GM21367 (cell line): ENCODE measurements at regions not wholly inside any gene's neighbourhood (a gene's known extent, or its start where the extent isn't known, plus 50 kb on each side); places are given as distances from the start of the nearest gene placed in this dataset.
"Not testable (repeated sequence)": the region's sequence is repeated elsewhere in the genome, so short reads cannot be mapped to it uniquely, and the experiment has no call there.

Experiments
- ATAC-seq: cut with Tn5 transposase; IDR thresholded peaks from one replicate; pipeline ENCODE4 v1.9.1; 2021; ENCODE audit not compliant: unreplicated experiment

GRCh38 chr2:207216457-207216856 is 50.7 kb upstream of the KLF7 start:
- no peak for ATAC-seq

DNA sequence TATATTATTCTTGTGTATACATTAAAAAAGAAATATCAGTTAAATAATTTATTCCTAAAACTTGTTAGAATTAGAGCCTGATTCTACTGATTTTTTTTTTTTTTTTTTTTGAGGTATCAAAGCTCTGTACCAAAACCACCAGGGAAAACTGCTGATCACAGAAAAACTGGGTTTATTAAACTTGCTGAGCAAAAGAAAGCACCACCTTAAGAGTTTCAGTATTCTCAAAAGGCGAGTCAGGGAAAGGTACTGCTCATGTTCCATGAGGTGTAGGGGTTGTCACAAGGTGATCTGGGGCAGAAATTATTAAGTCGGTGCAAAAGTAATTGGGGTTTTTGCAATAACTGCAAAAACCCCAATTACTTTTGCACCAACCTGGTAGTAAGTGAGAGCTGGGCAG is 51.7 kb upstream of the KLF7 start:
- no peak for ATAC-seq

DNA sequence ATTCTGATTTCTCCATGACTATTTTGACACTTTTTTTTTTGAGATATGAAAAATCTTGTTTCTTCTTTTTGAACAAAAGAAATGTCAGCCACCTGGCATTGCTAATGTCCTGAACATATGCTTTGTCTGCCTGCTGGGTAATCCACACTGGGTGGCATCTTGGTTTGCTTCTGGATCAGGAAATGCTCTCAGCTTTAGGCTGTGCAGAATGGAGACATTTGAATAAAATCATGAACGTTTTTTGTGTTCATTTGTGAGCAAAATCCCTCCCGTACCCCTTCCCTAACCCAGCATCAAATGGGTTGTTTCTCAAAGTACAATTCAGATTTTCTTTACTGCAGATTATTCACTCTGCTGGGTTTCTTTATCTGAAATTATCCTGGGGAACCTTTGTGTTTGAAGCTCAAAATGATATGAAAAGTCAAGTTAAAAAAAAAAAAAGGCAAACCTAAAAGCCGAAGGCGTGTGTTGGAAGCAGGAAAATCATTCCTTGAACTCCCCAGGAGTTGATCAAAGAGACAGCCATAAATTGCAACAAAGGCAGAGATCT is 53.4 kb upstream of the KLF7 start:
- ATAC-seq, result no peak

- no peak for ATAC-seq
These were observed 54.1 kb upstream of the KLF7 start for GRCh38 chr2:207219676-207220501.

GRCh38 chr2:207221731-207222130 is 56.0 kb upstream of the KLF7 start:
- ATAC-seq, result no peak

GRCh38 chr2:207223051-207223450 is 57.3 kb upstream of the KLF7 start:
- ATAC-seq, result peak; percentile 72

GRCh38 chr2:207224381-207224780 is 58.6 kb upstream of the KLF7 start:
- no peak for ATAC-seq

GRCh38 chr2:207224791-207225482 is 59.2 kb upstream of the KLF7 start:
- no peak for ATAC-seq

DNA sequence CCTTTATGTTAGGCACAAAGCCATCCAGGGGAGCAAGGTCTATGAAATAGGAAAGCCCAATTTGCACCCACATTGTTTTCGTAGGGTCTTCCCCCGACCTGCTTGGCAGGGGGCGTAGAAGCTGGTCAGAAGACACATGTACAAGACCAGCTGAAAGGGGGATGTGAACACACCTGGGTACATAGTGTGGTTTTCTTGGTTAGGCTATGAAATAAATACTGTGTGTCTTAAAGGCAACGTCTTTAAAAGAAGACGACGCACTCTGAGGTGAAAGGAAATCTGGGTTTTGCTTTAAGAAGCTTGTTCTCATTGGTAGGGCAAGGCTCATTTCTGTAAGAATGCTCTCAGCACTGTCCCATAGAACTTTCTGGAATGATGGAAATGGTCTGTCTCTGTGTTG is 60.0 kb upstream of the KLF7 start:
- ATAC-seq, result no peak

DNA sequence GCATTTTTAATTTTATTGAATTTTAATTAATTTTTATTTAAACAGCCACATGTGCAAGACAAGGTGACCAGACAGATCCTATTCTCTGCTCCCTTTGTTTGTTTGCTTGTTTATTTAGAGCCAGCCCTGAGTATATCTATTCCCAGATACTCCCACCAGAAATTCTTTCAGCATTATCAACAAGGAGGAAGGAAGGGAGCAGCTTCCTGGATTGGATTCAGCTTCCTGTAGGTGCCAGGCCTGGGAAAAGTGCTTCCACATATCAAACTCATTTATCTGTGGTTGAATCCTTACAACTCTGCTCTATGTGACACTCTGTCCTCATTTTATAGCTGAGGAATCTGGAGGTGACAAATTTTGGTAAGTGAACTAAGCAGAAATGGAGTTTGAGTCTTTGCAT is 60.5 kb upstream of the KLF7 start:
- ATAC-seq, result no peak

- no peak for ATAC-seq
These were observed 60.9 kb upstream of the KLF7 start for GRCh38 chr2:207226671-207227061.

- no peak for ATAC-seq
These were observed 61.5 kb upstream of the KLF7 start for GRCh38 chr2:207227062-207227748.

- ATAC-seq, result no peak
These were observed 62.0 kb upstream of the KLF7 start for GRCh38 chr2:207227749-207228145.

- ATAC-seq, result no peak
These were observed 62.7 kb upstream of the KLF7 start for GRCh38 chr2:207228402-207228801.

DNA sequence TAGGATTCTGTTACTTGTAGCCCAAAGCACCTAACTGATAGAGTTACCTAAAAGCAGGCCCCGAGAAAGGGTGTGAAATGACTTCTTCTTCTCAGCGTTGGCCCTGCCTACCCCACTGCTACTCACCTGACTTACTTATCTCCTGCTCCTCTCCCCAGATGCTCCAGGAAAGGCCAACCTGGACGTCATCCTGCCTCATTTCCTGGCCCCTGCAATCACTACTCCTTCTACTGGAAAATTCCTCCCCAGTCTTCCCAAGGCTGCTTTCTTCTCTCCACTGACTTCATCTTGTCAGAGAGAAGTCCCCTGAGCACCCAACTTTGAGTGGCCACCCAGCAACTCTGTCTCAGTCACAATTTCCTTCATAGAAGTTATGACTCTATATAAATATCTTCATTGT is 63.4 kb upstream of the KLF7 start:
- ATAC-seq, result no peak

DNA sequence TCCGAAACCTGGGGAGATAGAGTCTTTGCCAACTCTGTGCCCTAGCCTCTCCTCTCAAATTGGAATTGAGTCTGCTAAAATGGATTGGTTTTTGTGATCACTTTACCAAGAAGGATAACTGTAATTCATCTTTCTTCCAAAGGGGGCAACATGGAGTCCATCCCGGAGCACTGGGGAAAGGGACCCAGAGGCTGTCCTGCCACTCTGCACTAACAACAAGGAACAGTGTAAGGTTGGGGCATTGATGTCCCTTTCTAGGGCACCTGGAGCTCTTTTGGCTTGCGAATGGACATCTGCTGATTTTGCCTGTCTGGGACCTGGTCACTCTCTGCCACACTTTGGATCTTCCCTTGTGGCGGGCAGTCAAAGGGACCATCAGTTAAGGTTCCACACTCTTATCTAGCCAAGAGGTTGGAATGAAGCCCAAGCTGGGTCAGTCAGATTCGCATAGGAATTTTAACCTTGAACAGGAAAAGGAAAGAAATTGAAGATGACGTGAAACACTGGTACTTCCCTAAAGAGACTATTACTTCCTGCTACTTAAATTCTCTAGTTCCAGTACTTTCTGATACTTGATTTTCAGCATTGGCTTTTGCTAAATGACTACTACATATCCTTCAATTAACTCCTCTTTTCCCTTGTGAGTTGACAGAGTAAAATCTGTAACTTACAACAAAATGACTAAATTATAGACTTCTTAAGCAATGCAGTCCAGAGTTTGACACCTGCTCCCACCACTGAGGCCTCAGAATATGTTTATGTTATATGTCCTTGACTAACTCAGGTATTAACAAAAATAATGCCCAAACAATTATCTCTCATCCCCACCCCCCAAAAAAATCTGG is 64.7 kb upstream of the KLF7 start:
- peak; percentile 42 for ATAC-seq

DNA sequence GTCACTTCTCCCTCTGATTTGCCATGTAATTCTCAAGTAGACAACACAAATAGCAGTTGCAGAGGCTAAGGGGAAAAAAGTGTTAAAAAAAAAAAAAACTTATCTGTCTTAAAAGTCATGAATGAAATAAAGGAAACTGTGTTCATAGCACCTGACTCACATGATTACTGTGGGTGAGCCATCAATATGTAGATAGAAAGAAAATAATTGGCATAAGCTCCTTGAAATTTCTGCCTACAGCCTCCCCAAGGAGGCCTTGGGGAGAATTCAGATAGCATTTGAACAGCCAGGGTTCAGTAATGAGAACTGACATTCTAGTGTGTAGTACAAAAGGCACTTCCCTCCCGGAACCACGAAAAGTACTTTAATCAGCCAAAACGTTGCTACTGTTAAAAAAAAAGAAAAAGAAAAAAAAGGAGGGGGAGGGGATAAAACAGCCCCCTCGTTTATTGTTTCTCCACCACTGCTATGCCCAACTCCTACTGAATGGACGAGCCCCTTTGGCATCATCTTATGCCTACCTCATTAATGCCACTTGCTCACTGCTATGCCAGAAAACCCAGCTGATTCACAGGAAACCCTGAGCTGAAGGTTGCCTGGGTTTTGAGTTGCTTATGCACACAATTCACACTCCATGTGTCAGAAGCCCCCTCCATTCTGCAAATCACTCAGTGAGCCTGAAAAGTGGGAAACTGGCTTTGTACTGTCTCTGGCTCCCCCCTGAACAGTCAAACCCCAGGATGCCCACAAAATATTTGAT is 65.5 kb upstream of the KLF7 start:
- no peak for ATAC-seq

DNA sequence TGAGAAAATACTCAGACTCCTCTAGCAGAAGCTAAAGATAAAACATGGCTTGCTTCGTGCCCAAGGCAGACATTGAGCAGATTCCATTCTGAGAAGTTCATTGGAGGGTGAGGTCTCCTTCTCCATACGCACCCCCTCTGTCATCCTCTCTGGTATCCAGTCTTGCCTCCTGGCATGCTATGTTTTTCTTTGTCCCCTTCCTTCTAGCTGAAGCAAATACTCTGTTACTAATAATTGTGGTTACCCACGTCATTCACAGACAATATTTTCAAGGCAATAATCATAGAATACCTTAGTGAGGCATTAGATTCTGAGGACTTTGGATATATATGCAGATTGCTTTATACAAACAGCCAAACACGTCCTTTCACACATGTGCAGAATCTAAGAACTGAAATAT is 66.2 kb upstream of the KLF7 start:
- ATAC-seq, result no peak

DNA sequence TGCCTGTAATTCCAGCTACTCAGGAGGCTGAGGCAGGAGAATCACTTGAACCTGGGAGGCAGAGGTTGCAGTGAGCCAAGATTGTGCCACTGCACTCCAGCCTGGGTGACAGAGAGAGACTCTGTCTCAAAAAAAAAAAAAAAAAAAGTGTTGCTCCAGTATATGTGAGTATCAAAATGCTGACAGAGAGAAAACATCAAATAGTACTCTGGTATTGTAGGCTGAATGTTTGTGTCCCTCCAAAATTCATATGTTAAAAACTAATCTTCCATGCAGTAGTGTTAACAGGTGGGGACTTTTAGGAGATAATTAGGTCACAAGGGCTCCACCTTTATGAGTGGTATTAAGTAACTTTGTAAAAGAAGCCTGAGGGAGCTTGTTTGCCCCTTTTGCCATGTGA is 67.4 kb upstream of the KLF7 start:
- ATAC-seq, result not testable (repeated sequence)

DNA sequence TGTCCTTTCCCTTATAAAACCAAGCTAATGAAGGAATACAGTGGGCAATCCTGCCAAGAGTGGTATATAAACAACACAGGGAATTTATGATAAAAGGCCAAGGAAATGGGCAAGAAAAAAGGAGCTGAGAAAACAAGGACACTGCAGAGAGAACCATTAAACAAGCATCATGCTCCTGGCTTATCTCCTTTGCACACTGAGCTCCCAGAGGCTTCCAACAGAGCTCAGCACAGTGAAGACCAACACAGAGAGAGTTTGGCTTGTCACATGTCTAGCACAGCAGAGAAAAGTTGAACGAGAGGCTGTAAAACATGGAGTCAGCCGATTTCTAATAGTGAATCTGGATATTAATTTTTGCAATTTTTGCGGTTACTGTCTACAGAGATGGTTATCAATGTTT is 68.0 kb upstream of the KLF7 start:
- ATAC-seq, result no peak
